ENCODE measurements at regions not wholly inside any gene's neighbourhood (a gene's known extent, or its start where the extent isn't known, plus 50 kb on each side); places are given as distances from the start of the nearest gene placed in this dataset.
A peak's percentile ranks its signal among the peaks of the same experiment; 100 is the strongest.

GRCh38 chr2:196247114-196247975 lies 76.0 kb upstream of the STK17B start:
- DNase-seq = no peak
- Histone ChIP-seq H3K4me1 (replicated peaks in 1 of 2) (peaks cover 0 to 4% of the 10 kb centered on the region in 2 donors), H3K27me3 (no peaks in the 10 kb centered on the region), H3K27ac (peak overlapping the region in 1 of 5 donors; percentile 45), H3K9me3 (replicated peaks in 1 of 3) (no peaks in the 10 kb centered on the region), H3K36me3 (replicated peaks in 1 of 2) (no peaks in the 10 kb centered on the region), H3K4me3 (no peak overlapping the region)
- no peak for TF ChIP-seq CTCF (IDR thresholded peaks at IDR 0.05)
- TF ChIP-seq POLR2A (IDR thresholded peaks at IDR 0.05) = no peak
- WGBS, 4 donors = 73 to 86% (median 79%) methylated on average over 8 of the region's 8 CpGs
- intact Hi-C loops (cut with DNase I) = no loop called here

GRCh38 chr2:196247976-196248280 lies 76.5 kb upstream of the STK17B start:
- peak overlapping the region in 1 of 5 donors; percentile 45 for H3K27ac ChIP-seq
- no peaks in the 10 kb centered on the region for H3K9me3 ChIP-seq (replicated peaks in 1 of 3)
- peaks cover 0 to 4% of the 10 kb centered on the region in 2 donors for H3K4me1 ChIP-seq (replicated peaks in 1 of 2)
- WGBS, 4 donors = 66 to 72% (median 70%) methylated on average over 3 of the region's 3 CpGs
- H3K27me3 ChIP-seq = no peaks in the 10 kb centered on the region
- TF ChIP-seq POLR2A (IDR thresholded peaks at IDR 0.05) = no peak
- no peak for TF ChIP-seq CTCF (IDR thresholded peaks at IDR 0.05)
- H3K4me3 ChIP-seq = no peak overlapping the region
- no peaks in the 10 kb centered on the region for H3K36me3 ChIP-seq (replicated peaks in 1 of 2)
- DNase-seq = no peak
- intact Hi-C loops (cut with DNase I) = no loop called here

GRCh38 chr2:196248467-196249094 lies 77.2 kb upstream of the STK17B start:
- Histone ChIP-seq H3K27ac (peak overlapping the region in 1 of 5 donors; percentile 45), H3K4me1 (replicated peaks in 1 of 2) (peaks cover 0 to 4% of the 10 kb centered on the region in 2 donors), H3K9me3 (replicated peaks in 1 of 3) (no peaks in the 10 kb centered on the region), H3K36me3 (replicated peaks in 1 of 2) (no peaks in the 10 kb centered on the region), H3K27me3 (no peaks in the 10 kb centered on the region), H3K4me3 (no peak overlapping the region)
- intact Hi-C loops (cut with DNase I) = no loop called here
- TF ChIP-seq CTCF (IDR thresholded peaks at IDR 0.05) (no peak), POLR2A (IDR thresholded peaks at IDR 0.05) (no peak)
- 58 to 74% (median 66%) methylated on average over 1 of the region's 1 CpG for WGBS, 4 donors
- DNase-seq = no peak

GRCh38 chr2:196249171-196249570 lies 77.8 kb upstream of the STK17B start:
- no peak overlapping the region for H3K27ac ChIP-seq
- no peak overlapping the region for H3K4me3 ChIP-seq
- TF ChIP-seq POLR2A (IDR thresholded peaks at IDR 0.05) = no peak
- no peak for TF ChIP-seq CTCF (IDR thresholded peaks at IDR 0.05)
- no peaks in the 10 kb centered on the region for H3K36me3 ChIP-seq (replicated peaks in 1 of 2)
- H3K9me3 ChIP-seq (replicated peaks in 1 of 3) = no peaks in the 10 kb centered on the region
- no peak for DNase-seq
- intact Hi-C loops (cut with DNase I) = no loop called here
- 0 to 95% (median 53%) methylated on average over 1 of the region's 1 CpG for WGBS, 4 donors
- peaks cover 0 to 4% of the 10 kb centered on the region in 2 donors for H3K4me1 ChIP-seq (replicated peaks in 1 of 2)
- no peaks in the 10 kb centered on the region for H3K27me3 ChIP-seq

Measured in adrenal gland (tissue), 9 donors.